Amygdala (tissue), 56 donors: ENCODE measurements at regions not wholly inside any gene's neighbourhood (a gene's known extent, or its start where the extent isn't known, plus 50 kb on each side); places are given as distances from the start of the nearest gene placed in this dataset.
"Not testable (repeated sequence)": the region's sequence is repeated elsewhere in the genome, so short reads cannot be mapped to it uniquely, and the experiment has no call there.

Experiments used
- DNase-seq, 56 donors: peaks; one replicate each; lab custom pipeline; 2025; lab: John Stamatoyannopoulos, UW

- no peak for DNase-seq
Measured at GRCh38 chr2:13332060-13332459, 615.3 kb downstream of the TRIB2 start.

DNA sequence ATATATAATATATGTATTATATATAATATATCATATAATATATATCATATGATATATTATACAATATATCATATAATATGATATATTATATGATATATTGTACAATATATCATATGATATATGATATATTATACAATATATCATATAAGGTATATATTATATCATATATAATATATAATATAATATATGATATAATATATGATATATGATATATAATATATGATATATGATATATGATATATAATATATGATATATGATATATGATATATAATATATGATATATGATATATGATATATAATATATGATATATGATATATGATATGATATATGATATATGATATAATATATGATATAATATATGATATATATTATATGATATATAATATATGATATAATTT, 617.3 kb downstream of the TRIB2 start:
- DNase-seq: not testable (repeated sequence)

DNA sequence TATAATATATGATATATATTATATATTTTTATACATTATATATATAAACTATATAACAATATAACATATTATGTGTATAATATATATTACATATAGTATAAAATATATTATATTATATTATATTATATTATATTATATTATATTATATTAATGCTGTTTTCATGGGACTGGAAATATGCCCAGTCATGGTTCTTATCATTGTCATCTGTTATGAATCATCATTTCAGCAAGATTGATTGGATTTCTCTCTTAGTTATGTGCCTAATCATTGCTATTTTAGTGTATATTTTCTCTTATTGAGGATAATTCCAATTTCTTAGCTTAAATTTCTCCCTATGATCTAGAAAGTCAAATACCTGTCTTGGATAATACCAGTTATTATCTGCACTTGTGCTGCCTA, 617.8 kb downstream of the TRIB2 start:
- no peak for DNase-seq

- no peak for DNase-seq
Measured at GRCh38 chr2:13335862-13336535, 619.3 kb downstream of the TRIB2 start.

DNA sequence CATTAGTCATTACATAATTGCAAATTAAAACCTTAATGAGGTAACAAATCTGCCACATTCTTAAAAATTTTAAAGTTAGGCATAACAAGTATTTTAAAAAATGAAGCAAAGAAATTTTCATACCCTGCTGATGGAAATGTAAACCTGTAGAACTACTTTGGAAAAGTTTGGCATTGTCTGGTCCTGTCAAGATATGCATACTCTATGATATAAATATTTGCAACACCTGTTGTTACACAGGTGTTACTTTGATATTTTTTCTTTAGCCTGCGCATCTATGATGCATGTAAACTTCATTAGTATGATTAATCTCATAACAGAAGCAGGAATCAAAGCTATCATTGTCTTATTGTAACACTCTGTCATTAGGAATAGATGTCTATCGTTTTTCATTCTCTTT, 634.3 kb downstream of the TRIB2 start:
- no peak for DNase-seq

DNA sequence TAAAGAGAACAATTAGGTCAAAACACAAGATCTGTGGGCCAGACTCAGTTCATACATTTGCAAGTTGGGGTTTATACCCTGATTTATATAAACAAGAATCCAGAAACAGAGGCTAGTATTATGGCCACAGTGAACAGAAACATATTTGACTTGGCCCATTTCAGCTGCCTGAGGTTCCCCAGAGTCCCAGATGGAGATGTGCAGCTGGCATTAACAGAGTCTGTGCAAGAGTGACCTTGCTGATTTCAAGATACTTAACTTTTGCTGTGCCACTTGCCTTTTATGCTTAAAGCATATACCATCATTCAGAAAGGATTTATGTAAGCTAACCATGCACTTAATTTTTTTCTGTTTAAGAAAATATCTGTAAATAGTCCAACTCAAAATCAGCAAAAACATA, 636.3 kb downstream of the TRIB2 start:
- DNase-seq: no peak

DNA sequence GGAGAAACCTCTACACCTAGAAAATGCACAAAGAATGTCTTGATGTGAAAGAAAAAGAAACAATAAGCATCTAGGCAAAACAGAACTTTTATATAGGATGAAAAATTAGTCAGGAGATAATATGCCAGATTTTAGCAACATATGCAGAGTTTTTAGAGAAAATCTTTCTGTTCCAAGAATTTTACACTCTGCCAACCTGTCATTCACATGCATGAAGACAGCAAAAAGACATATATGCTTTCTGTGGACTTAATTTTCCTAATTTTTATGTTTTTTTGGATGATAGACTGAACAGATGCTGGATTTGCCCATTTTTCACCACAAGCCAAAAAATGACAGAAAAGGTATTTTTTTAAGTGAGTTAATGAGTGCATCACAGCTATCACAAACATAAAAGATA, 637.3 kb downstream of the TRIB2 start:
- no peak for DNase-seq

DNA sequence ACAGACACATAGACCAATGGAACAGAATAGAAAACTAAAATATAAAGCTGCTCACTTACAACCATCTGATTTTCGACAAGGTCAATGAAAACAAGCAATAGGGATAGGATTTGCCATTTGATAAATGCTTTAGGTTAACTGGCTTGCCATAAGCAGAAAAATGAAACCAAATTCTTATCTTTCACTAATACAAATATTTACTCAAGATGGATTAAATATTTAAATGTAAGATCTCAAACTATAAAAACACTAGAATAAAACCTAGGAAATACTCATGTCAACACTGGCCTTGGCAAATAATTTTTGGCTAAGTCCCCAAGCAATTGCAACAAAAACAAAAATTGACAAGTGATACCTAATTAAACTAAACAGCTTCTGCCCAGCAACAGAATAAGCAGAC, 665.2 kb downstream of the TRIB2 start:
- not testable (repeated sequence) for DNase-seq

GRCh38 chr2:13389172-13389571, 672.4 kb downstream of the TRIB2 start:
- not testable (repeated sequence) for DNase-seq

GRCh38 chr2:13390676-13391075, 673.9 kb downstream of the TRIB2 start:
- no peak for DNase-seq

GRCh38 chr2:13401312-13401711, 684.6 kb downstream of the TRIB2 start:
- DNase-seq: no peak

- no peak for DNase-seq
Measured at GRCh38 chr2:13413989-13414388, 697.3 kb downstream of the TRIB2 start.

GRCh38 chr2:13414897-13415296, 698.2 kb downstream of the TRIB2 start:
- no peak for DNase-seq

- no peak for DNase-seq
Measured at GRCh38 chr2:13433954-13434353, 717.2 kb downstream of the TRIB2 start.

GRCh38 chr2:13443554-13444261, 727.0 kb downstream of the TRIB2 start:
- DNase-seq: not testable (repeated sequence)

DNA sequence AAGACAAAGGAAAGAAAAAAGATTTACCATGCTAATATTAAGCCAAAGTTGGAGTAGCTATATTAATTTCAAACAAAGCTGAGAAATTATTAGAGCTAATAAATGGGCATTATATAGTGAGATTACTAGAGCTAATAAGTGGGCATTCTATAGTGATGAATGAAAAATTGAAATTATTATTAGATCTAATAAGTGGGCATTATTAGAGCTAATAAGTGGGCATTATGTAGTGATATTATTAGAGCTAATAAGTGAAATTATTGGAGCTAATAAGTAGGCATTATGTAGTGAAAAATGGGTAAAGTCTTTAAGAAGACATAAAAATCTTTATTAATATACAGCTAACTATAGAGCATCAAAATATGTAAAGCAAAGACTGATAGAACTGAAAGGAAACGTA, 745.7 kb downstream of the TRIB2 start:
- no peak for DNase-seq

DNA sequence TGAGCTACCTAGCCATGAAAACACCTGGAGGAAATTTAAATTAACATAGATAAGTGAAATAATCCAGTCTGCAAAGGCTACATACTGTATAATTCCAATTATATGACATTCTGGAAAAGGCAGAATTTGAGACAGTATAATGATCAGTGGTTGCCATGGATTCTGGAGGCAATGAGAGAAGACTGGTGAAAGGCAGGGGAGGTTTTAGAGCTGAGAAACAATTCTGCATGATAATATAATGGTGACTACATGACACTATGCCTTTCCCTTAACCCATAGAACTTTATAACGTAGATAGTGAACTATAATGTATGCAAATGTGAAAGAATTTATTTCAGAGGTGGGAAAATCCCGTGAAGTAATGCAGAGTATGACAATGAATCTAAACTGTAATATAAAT, 749.3 kb downstream of the TRIB2 start:
- no peak for DNase-seq

DNA sequence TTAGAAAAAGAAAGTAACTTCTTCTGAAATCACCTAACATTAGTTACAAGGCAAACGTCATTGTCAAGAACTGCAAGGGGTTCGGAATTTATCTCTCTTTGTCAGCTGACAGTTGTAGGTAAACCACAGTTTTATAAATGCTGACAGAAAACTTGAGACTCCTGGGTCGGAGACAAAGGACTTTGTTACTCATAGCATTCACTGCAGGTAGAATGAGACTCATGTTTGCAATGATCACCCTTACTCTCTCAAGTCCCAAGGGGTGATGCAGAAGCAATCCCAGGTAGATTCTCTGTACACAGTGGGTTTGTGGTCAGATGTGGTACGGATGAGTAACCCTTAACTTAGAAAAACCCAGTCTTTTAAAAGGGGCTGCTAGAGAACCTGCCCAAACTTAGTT, 757.8 kb downstream of the TRIB2 start:
- no peak for DNase-seq

- DNase-seq: no peak
Measured at GRCh38 chr2:13480057-13480456, 763.3 kb downstream of the TRIB2 start.

GRCh38 chr2:13481201-13481600, 764.5 kb downstream of the TRIB2 start:
- no peak for DNase-seq

GRCh38 chr2:13485256-13485655, 768.5 kb downstream of the TRIB2 start:
- DNase-seq: no peak

GRCh38 chr2:13488965-13489364, 772.2 kb downstream of the TRIB2 start:
- DNase-seq: no peak
